ENCODE measurements at regions not wholly inside any gene's neighbourhood (a gene's known extent, or its start where the extent isn't known, plus 50 kb on each side); places are given as distances from the start of the nearest gene placed in this dataset.

DNA sequence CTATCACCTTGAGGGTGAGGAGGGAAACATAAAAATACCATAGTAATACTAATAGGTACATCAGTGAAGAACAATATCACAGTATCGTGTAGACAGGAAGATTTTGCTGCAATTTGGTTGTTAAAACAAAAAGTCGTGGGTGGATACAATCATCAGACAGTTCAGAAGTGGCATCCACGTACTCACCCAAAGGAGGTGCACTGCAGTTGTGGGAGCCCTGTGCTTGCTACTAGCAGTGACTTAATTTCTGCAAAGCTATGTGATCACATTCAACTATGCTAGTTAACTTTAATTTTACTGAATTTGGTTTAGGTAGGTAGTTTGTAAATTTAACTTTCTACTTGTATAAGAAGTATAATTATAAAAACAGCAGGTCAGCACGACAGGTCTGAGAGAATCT lies 188.2 kb upstream of the SGK1 start:
- no peak for DNase-seq (ENCODE audit: low read depth in 2 of 2)

DNA sequence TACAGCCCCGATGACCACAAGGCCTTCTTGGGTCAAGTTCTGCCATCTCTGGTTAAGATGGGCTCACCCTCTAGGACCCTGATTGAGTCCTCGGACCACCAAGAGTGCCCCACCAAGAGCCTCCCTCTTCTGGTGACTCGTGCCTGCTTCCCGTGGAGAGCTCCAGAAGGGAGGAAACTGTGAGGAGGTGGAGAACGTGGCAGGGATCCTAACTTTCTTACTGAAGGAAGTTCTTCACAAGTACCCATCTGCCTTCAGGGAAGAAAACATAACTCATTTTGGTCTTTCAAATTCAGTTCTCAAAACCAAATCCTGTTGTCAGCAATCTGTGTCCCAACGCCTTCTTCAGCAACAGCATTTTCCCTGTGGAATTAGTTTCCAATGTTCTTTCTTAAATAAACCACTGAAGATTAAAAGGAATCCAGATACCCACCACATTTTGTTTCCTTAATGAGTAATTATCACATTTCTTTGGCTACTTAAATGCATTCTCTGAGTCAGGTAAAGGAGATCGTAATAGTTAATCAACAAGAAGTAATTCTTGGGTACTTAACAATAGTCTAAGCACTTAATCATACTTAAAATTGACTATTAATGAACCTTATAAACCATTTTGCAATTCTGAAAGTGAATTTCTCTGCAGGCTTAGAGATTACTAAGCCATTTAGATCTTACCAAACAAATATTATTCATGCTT lies 185.8 kb upstream of the SGK1 start:
- DNase-seq (ENCODE audit: low read depth in 2 of 2), result no peak

DNA sequence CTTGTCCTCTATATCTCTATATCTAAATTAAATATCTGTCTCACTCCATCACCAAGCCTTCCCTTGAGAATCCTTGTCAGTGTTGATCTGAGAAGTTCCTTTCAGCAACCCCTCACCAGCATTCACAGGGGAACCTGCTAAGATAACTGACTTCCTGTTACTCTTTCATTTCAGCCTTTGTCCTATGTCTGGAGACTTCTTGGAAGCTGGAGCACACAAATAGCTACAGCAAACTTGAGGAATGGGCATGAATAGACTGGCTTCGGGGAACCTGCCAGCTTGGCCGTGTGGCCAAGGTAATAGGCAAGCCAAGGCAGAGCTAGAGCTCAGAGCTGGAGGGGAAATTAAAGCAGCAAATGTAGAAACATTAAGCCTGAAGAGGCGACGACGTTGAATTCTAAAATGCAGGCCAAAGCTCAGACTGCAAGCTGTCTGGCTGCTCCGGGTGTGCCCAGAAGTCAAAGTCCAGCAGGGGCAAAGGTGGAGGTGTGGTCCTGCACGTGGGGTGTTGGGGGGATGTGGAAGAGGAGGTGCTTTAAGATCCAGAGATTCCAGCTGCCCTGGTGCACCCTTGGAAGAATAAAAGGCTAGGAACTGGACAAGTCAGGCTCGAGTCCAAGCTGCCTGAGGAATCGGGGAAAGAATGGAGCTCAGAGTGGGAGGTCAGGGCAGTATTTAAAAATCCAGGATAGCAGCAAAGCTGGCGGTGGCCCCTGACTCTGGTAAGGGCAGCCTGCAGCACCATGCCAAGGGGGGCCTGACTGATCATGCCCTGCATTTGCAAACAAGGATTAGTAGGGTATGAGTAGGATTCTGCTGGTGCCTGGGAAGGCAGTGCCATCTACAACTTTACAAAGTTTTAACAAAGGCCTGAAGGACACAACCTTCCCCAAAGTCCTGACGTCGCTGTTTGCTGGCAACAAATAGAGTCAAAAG lies 185.0 kb upstream of the SGK1 start:
- no peak for DNase-seq (ENCODE audit: low read depth in 2 of 2)

DNA sequence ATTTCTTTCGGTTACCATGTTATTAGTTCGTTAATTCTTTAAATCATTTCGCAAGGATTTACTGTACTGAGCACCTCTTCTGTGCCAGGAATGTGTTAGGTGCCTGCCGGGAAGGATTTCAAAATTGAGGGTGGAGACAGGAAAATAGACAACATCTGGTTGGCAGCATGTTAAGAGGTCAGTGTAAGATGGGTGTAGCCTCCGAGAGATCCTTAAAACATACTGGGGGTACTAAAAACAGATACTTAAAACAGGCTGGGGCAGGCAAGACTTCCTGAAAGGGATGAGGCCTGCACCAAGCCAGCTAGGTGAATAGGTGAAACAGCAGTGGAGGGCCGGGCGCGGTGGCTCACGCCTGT lies 178.0 kb upstream of the SGK1 start:
- DNase-seq (ENCODE audit: low read depth in 2 of 2), result no peak

DNA sequence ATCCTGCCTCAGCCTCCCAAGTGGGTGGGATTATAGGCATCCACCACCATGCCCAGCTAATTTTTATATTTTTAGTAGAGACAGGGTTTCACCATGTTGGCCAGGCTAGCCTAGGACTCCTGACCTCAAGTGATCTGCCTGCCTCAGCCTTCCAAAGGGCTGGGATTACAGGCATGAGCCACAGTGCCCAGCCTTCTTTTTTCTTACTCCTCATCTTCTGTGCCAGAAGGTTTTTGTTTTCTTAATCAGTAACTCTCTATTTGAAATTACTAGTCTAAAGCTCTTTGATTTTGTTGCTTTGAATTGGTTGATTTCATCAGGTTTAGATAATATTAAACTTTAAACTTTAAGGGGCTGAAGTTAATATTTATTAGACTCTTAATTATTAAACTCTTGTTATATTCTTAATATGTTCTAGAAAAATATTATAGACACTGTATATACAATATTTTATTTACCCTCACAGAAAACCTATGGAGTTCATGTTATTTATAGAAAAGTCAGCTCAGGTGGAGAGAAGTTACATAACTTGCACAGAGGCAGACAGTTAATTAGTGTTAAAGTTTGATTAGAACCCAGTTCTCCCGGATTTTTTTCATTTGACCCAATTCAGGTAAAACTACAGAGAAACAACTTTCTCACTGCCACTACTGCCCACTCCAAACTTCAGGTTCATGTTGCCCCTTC lies 177.4 kb upstream of the SGK1 start:
- no peak for DNase-seq (ENCODE audit: low read depth in 2 of 2)

DNA sequence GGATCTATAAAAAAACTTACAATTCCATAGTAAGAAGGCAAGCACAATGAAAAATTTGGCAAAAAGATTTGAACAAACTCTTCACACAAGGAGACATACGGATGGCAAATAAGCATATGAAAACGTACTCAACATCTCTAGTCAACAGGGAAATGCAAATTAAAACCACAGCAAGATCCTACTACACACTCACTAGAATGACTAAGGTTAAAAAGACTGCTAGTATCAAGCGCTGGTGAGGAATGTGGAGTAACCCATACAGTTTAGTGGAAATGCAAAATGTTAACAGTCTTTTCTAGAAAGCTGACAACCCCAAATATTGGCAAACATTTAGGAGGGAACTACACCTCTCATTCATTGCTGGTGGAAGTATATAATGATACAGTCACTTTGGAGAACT lies 175.9 kb upstream of the SGK1 start:
- no peak for DNase-seq (ENCODE audit: low read depth in 2 of 2)

DNA sequence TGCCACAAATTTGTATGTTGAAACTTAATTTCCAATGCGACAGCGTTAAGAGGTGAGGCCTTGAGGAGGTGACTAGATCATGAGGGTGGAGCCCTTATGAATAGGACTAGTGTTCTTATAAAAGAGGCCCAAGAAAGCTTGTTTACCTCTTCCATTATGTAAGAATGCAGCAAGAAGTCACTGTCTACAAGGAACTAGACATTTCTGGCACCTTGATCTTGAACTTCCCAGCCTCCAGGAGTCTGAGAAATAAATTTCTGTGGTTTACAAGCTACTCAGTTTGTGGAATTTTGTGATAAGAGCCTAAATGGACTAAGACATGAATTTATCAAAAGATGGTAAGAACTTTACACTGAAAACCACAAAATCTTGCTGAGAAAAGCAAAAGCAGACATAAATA lies 173.6 kb upstream of the SGK1 start:
- no peak for DNase-seq (ENCODE audit: low read depth in 2 of 2)

DNA sequence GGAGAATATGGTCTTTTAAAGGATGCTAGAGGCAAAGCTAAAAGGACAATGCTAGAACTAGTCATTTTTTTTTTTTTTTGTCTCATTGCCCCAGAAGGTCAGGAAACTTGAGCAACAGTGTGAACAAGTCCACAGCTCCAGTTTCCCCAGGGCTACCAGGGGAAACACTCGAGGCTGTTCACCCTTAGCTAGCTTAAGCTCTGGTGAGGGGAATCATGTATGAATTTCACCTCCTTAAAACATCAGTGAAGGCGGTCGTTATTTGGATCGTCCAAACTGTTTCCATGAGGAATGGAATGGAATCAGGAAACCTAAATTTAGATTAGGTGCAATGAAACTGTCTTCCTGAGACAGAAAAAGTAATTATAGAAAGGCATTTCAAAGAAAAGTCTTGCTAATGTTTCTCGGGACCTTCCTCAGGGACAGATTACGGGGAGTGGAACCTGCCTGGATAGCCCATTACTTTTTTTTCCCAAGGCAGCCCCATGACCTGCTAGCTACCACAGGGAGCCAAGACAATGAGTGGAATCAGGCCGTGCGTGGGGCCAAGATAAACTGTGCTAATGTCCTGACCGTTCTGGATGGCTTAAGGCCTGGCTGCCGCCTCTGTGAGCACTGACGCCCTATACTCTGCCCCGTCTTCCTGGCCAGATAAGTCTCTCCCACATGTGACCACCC lies 164.8 kb upstream of the SGK1 start:
- peak; percentile 17 to 66 for DNase-seq (ENCODE audit: low read depth in 2 of 2)

DNA sequence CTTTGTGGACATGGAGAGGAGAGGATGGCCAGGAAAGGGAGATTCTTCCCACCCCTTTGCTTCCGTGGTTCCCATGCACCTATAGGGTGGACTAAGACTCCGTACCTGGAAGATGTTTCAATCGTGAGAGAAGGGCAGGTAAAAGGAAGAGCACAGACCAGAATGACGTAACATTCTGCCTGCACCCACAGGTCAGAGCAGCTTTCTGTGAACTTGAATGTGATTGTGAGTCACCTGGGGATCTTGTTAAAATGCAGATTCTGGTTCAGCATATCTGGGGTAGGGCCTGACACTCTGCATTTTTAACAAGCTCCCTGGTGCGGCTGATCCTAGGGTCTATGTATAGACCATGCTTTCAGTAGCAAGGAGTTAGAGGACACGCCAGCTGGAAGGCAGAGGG lies 164.1 kb upstream of the SGK1 start:
- no peak for DNase-seq (ENCODE audit: low read depth in 2 of 2)

DNA sequence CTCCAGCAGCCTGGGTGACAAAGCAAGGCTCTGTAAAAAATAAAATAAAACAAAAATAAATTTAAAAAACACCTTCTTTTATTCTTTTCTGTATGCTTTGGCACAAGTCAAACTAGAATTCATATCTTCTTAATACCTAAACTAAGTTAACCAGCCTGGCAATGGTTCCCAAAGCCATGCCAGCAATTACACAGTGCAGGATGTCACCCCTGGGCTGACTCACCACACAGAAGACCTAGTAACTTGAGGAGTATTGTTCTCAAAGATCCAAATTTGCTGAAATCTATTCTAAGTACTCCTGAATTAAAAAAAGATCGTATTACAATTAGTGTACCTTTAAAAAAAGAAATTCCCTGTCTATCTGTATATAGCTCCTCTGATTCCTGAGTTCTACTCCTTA lies 162.7 kb upstream of the SGK1 start:
- DNase-seq (ENCODE audit: low read depth in 2 of 2), result peak; percentile 11 to 77

DNA sequence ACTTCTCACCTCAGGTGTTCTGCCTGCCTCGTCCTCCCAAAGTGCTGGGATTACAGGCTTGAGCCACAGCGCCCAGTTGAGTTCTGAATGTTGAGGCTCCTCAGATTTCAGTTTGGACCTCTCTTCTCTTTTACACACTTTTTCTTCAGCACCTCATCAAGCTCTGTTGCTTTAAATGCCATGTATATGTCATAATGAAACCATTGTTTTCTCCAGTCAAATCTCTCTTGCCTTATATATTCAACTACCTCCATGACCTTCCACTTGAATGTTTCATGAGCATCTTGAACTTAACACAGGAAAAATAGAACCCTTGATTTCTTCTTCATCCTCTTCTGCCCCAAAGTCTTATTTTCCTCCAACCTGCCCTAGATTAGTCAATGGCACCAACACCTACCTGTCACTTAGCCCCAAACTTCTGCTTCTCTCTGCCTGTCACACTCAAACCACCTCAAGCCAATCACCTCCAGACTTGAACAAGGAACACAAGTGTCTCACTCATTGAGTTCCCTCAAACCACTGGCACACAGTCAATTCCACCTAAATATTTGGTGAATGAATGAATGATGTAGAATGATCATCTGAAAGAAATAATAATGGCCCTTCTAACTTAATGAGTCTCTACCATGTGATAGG lies 161.0 kb upstream of the SGK1 start:
- DNase-seq (ENCODE audit: low read depth in 2 of 2), result no peak

DNA sequence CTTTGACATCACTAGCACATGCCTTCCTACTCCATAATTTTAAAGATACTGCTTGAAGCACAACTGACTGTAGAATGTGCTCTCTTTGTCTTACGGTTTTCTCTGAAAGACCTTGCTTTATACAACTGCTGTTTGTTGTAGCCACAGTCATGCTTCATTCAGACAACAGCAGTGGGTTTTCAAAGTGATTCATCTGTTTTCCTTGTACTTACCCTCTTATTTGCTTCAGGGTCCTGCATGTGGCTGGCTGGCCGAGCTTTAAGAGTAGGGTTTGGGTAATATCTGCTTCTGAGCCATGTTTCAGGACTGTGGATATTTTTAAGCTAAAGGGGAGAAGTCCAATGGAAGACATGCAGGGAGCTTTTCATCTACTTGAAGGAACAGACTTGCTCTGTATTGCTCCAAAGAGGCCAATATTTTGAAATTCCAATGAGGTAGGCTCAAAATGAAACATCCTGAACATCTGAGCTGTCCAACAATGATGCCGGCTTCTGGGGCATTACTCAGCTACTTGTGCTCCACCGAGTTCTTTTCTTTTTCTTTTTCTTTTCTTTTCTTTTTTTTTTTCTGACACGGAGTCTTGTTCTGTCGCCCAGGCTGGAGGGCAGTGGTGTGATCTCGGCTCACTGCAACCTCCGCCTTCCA lies 160.2 kb upstream of the SGK1 start:
- DNase-seq (ENCODE audit: low read depth in 2 of 2), result no peak

DNA sequence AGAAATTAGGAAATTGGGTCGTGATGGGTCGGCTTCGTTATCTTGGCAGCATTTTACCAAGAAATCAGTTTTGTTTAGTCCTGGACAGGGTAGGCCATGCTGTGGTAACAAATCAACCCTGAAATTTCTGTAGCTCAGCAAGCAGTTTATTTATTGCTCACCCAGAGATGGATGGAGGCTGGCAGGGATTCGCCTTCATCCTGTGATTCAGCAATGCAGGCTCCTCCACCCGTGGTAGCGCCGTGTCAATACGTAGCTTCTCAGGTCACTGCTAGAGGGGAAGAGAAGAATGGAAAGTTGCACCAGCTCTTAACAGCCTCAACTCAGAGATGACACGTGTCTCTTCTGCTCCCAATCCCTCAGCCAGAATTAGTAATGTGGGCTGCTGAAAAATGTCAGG lies 157.0 kb upstream of the SGK1 start:
- no peak for DNase-seq (ENCODE audit: low read depth in 2 of 2)

DNA sequence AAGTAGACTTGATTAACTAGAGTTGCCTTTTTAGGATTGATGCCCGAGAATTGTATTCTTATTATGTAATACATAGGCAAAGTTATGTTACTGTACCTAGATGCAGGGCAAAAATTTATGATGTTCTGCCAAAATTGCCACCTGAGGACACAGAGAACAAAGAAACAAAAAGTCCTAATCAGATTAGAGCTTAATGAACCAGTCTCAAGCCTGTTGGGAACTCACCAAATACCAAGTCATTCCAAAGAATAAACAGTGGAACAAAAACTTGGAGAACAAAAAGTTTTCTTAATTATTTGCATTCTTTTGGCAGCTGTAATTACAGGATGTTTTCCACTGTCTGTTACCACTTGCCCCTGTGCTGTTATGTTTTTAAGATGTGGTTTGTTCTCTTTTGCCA lies 154.7 kb upstream of the SGK1 start:
- DNase-seq (ENCODE audit: low read depth in 2 of 2), result no peak

DNA sequence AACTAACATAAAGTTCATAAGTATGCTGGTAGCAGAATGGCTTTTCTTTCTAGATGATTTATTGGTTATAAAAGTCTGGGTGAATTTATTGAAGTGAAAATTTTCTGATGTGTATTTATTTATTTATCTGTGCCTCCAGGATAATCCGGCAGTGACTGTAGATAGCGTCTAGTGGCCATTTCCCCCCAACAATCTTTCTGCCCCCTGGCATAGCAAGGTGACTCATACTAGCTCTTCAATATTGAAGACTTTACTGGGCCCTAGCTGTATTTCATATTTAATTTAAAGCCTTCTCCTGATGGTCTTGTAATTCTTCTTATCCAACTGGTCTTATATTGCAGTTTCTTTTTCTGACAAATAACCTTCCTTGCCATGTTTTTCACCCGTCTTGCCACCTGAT lies 154.1 kb upstream of the SGK1 start:
- DNase-seq (ENCODE audit: low read depth in 2 of 2), result no peak

DNA sequence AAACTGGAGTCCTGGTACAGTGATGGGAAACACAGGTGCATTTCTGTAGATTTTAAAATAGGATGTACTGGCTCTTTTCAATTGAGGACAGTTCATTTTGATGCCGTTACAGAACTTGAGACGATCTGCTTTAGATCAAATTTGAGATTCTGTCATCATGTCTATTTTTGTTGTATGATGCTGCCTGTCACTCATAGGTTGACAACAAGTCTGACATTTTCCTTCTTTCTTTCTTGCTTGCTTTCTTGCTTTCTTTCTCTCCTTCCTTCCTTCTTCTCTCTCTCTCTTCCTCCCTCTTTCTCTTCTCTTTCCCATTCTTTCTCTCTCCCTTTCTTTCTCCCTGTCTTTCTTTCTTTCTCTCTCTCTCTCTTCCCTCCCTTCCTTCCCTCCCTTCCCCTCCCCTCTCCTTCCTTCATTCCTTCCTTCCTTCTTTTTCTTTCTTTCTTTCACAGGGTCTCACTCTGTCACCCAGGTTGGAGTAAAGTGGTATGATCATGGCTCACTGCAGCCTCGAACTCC lies 152.6 kb upstream of the SGK1 start:
- no peak for DNase-seq (ENCODE audit: low read depth in 2 of 2)

DNA sequence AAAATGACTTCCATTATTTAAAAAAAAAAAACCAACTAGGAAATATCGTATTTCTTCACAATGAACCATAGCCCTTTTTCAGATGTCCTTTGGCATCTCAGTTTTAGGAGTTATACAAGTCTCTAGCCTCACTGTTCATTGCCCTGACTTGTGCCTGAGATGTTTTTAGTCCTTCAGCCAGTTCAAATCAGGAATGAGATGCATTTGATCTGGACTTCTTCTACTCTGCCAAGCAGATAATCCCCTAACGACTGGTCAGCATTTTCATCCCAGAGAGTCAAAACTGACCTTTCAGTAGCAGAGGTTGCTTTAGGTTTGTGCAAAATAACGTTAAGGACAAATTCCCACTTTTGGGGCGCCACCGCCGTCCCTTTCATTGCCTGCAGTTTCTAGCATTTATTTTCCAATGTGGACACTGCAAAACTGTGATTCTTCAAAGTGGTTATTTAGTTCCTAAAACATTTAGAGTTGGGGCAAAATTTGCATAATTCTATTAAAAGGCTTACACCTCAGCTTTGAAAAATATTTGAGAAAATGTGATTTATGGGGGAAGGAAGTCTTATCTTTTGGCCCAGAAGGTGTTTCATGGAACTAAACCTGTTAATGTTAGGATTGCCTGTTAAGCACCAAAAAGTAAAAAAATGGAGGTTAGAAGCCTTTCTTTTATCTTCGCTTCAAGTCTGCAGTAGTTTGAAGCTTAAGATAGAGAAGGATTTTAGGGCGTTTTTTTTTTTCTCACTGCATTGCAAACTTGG lies 152.0 kb upstream of the SGK1 start:
- no peak for DNase-seq (ENCODE audit: low read depth in 2 of 2)

DNA sequence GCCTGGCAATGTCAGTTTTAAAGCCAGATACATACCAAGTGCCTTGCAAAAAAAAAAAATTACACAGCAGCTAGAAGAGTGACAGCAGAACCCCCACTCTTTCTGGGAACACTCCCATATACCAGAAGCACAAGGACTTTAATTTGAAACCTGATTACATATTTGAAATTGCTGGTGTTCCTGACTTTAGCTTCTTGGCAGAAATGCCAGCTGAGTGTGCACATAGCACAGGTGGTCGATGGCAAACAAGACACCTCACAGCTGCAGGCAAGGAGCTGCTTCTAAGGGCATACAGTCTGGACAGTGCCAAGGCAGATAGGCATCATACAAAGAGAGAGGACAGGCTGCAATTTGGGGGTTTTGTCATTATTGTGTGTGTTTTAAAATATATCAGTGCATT lies 150.7 kb upstream of the SGK1 start:
- no peak for DNase-seq (ENCODE audit: low read depth in 2 of 2)

DNA sequence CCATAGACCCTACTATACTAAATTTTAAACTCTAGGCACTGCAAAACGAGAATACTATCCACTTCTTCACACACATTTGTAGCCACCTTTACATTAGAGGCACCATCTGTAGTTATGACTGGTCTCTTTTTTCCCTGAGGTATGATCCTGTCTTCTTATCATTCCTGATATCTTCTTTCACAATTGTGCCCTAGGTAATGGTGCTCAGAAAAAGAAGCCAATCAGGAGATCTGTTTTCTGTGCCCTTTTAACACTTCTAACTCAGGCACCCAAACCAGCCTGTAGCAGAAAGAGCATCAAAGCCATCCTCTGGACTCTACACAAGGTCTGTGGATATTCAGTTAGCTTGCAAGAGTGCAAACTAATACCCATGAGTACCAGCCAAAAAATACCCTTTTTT lies 149.7 kb upstream of the SGK1 start:
- DNase-seq (ENCODE audit: low read depth in 2 of 2), result no peak
